Muscle of back (tissue), 3 donors: ENCODE measurements at regions not wholly inside any gene's neighbourhood (a gene's known extent, or its start where the extent isn't known, plus 50 kb on each side); places are given as distances from the start of the nearest gene placed in this dataset.

ENCODE experiments used
- DNase-seq, 3 donors: peaks; one replicate each; pipeline versions ENCODE4 v3.0.0 to v3.0.0-alpha.2; 2013

GRCh38 chr5:53327811-53328334 is 152.6 kb upstream of the FST start:
- no peak for DNase-seq

GRCh38 chr5:53330491-53330890 is 149.9 kb upstream of the FST start:
- DNase-seq, result no peak

GRCh38 chr5:53331463-53331862 is 149.0 kb upstream of the FST start:
- DNase-seq, result peak in 1 of 3 donors; percentile 67

- peak in 1 of 3 donors; percentile 46 for DNase-seq
Measured at GRCh38 chr5:53333160-53333559, 147.3 kb upstream of the FST start.

- peak in 1 of 3 donors; percentile 45 for DNase-seq
Measured at GRCh38 chr5:53334431-53334941, 145.9 kb upstream of the FST start.

- DNase-seq, result no peak
Measured at GRCh38 chr5:53335115-53335514, 145.3 kb upstream of the FST start.

GRCh38 chr5:53337827-53338226 is 142.6 kb upstream of the FST start:
- DNase-seq, result no peak

GRCh38 chr5:53338971-53339370 is 141.5 kb upstream of the FST start:
- no peak for DNase-seq

- no peak for DNase-seq
Measured at GRCh38 chr5:53339962-53340540, 140.4 kb upstream of the FST start.

GRCh38 chr5:53340956-53341750 is 139.3 kb upstream of the FST start:
- no peak for DNase-seq

GRCh38 chr5:53342236-53342635 is 138.2 kb upstream of the FST start:
- no peak for DNase-seq

- DNase-seq, result peak in 2 of 3 donors; percentile 41 to 94
Measured at GRCh38 chr5:53343187-53343586, 137.2 kb upstream of the FST start.

- peak in 1 of 3 donors; percentile 44 for DNase-seq
Measured at GRCh38 chr5:53350368-53350767, 130.1 kb upstream of the FST start.

GRCh38 chr5:53350991-53351770 is 129.2 kb upstream of the FST start:
- DNase-seq, result no peak

GRCh38 chr5:53355316-53355715 is 125.1 kb upstream of the FST start:
- DNase-seq, result no peak

- no peak for DNase-seq
Measured at GRCh38 chr5:53355931-53356330, 124.5 kb upstream of the FST start.

GRCh38 chr5:53357439-53357838 is 123.0 kb upstream of the FST start:
- DNase-seq, result no peak

GRCh38 chr5:53358794-53359193 is 121.6 kb upstream of the FST start:
- DNase-seq, result no peak

GRCh38 chr5:53359916-53360517 is 120.4 kb upstream of the FST start:
- peak; percentile 38 to 77 (median 51) for DNase-seq

- peak in 1 of 3 donors; percentile 90 for DNase-seq
Measured at GRCh38 chr5:53360811-53361210, 119.6 kb upstream of the FST start.

GRCh38 chr5:53361708-53362107 is 118.7 kb upstream of the FST start:
- no peak for DNase-seq

- DNase-seq, result peak in 1 of 3 donors; percentile 98
Measured at GRCh38 chr5:53362521-53362941, 117.9 kb upstream of the FST start.
